K562 (cell line): ENCODE measurements at regions not wholly inside any gene's neighbourhood (a gene's known extent, or its start where the extent isn't known, plus 50 kb on each side); places are given as distances from the start of the nearest gene placed in this dataset.

Experiments
- ATAC-seq: fragments of 200-7000 bp; cut with Tn5 transposase; 3 replicates; pipeline ENCODE4 v1.9.1; 2020; ENCODE audit warnings: moderate library complexity
- BruUV-seq: library from RNA; stranded (reverse); fragments of 400-500 nt; replicated peaks from 2 replicates; lab custom pipeline; 2021; lab: Mats Ljungman, UMichigan
- CTCF ChIA-PET: fragments of 300-600 bp; formaldehyde crosslinking; extraction: SDS; loops from one replicate; lab custom pipeline; 2021; ENCODE audit warnings: low intra/inter-chr PET ratio; lab: Yijun Ruan, JAX
- POLR2A ChIA-PET: fragments of 300-600, 350-650 bp; sonication (Branson Sonifier 250); formaldehyde crosslinking; extraction: SDS; loops from one replicate; lab custom pipeline; 2021; ENCODE audit warnings: antibody characterized with exemption, inconsistent platforms; lab: Yijun Ruan, JAX
- DNase-seq, 4 experiments: peaks; one replicate each; pipeline versions ENCODE4 v3.0.0 to v3.0.0-alpha.2; 2011 to 2018; ENCODE audit warnings: low spot score in 3 of 4, mixed read lengths in 3 of 4; ENCODE audit errors: extremely low read depth in 1 of 4
- FAIRE-seq: peaks from 2 replicates; lab custom pipeline; 2011; peaks lifted over from hg19 to GRCh38; lab: Jason Lieb, UNC
- H2AFZ ChIP-seq: 2 replicates; pipeline ENCODE4 v1.6.0; 2011; ENCODE audit warnings: low read depth, low read length, control low read depth, inconsistent platforms
- H3K27ac ChIP-seq: fragments of 200-600 bp; 3 replicates; pipeline ENCODE4 v1.8.0; 2011; ENCODE audit warnings: low read depth, mild to moderate bottlenecking, control low read depth, inconsistent platforms, low read length, moderate library complexity, mixed read lengths; ENCODE audit errors: extremely low read depth
- H3K27me3 ChIP-seq, 2 experiments: fragments of 300-600 bp in 1 of 2; 2 replicates in 1 of 2; 3 replicates in 1 of 2; pipeline versions ENCODE4 v1.6.0 to v1.8.0; 2011; ENCODE audit warnings: inconsistent platforms in 2 of 2, low read length in 2 of 2, mild to moderate bottlenecking in 1 of 2, mixed read lengths in 1 of 2, moderate library complexity in 1 of 2; ENCODE audit not compliant: control insufficient read depth in 2 of 2, insufficient read depth in 2 of 2
- H3K36me3 ChIP-seq: fragments of 300-600 bp; 3 replicates; pipeline ENCODE4 v1.8.0; 2011; ENCODE audit warnings: mild to moderate bottlenecking, low read length, inconsistent platforms; ENCODE audit not compliant: control insufficient read depth, insufficient read depth
- H3K4me1 ChIP-seq, 2 experiments: fragments of 200-600 bp in 1 of 2; replicated peaks in 1 of 2; 2 replicates in 1 of 2; 3 replicates in 1 of 2; pipeline versions ENCODE4 v1.5.1 to v1.8.0; 2011; ENCODE audit warnings: inconsistent platforms in 2 of 2, low read length in 2 of 2, mild to moderate bottlenecking in 1 of 2, mixed read lengths in 1 of 2, moderate library complexity in 1 of 2; ENCODE audit not compliant: control insufficient read depth in 2 of 2, insufficient read depth in 2 of 2
- H3K4me2 ChIP-seq: 2 replicates; pipeline ENCODE4 v1.6.1; 2011; ENCODE audit warnings: low read length, control low read depth, inconsistent platforms, mixed read lengths; ENCODE audit not compliant: insufficient read depth
- H3K4me3 ChIP-seq: fragments of 200-600 bp; sonication (generic), shearing (Covaris generic); 2 replicates; pipeline ENCODE4 v1.5.1; 2016; ENCODE audit warnings: control low read depth, inconsistent platforms
- H3K79me2 ChIP-seq: fragments of 200-600 bp; 3 replicates; pipeline ENCODE4 v1.8.0; 2011; ENCODE audit warnings: low read length, inconsistent platforms; ENCODE audit not compliant: control insufficient read depth, insufficient read depth
- H3K9ac ChIP-seq, 2 experiments: 2 replicates each; pipeline versions ENCODE4 v1.6.0 to v1.6.1; 2011; ENCODE audit warnings: low read depth in 2 of 2, low read length in 2 of 2, control low read depth in 1 of 2, inconsistent platforms in 1 of 2, mild to moderate bottlenecking in 1 of 2, mixed read lengths in 1 of 2; ENCODE audit not compliant: insufficient read depth in 1 of 2
- H3K9me1 ChIP-seq: one replicate; pipeline ENCODE4 v1.6.0; 2011; ENCODE audit warnings: inconsistent platforms, mild to moderate bottlenecking, low read length, moderate library complexity; ENCODE audit not compliant: control insufficient read depth, insufficient read depth
- H3K9me3 ChIP-seq: replicated peaks from 2 replicates; pipeline ENCODE4 v1.5.1; 2011; ENCODE audit warnings: low read depth, low read length, inconsistent platforms; ENCODE audit not compliant: control insufficient read depth, insufficient read depth
- H4K20me1 ChIP-seq: replicated peaks from 2 replicates; pipeline ENCODE4 v1.6.1; 2011; ENCODE audit warnings: low read length, inconsistent platforms, mixed read lengths; ENCODE audit not compliant: control insufficient read depth, insufficient read depth
- FOXJ2 ChIP-seq: fragments of 200-800 bp; sonication (Bioruptor generic); IDR thresholded peaks from 2 replicates; pipeline ENCODE4 v1.6.1; 2016; ENCODE audit warnings: missing genetic modification characterization, missing compliant biosample characterization
- KLF13 ChIP-seq: fragments of 450-650 bp; IDR thresholded peaks from 2 replicates; pipeline ENCODE4 v1.6.1; 2016; ENCODE audit warnings: missing genetic modification characterization, low read depth, mild to moderate bottlenecking, missing compliant biosample characterization, moderate library complexity, borderline replicate concordance
- MTA2 ChIP-seq: fragments of 450-650 bp; IDR thresholded peaks from 2 replicates; pipeline ENCODE4 v1.6.1; 2016; ENCODE audit warnings: low read depth
- NFRKB ChIP-seq: fragments of 450-650 bp; IDR thresholded peaks from 2 replicates; pipeline ENCODE4 v1.6.1; 2016; ENCODE audit warnings: low read depth
- PCBP2 ChIP-seq: fragments of 200-400 bp; formaldehyde crosslinking; IDR thresholded peaks from 2 replicates; pipeline ENCODE4 v1.6.1; 2018; ENCODE audit warnings: low read length, low read depth, mild to moderate bottlenecking, moderate library complexity; ENCODE audit not compliant: poor library complexity, severe bottlenecking
- SMAD2 ChIP-seq: fragments of 150-350 bp; IDR thresholded peaks from 2 replicates; pipeline ENCODE4 v1.6.1; 2014; ENCODE audit warnings: low read depth, mild to moderate bottlenecking, low read length
- ZNF143 ChIP-seq: sonication (generic); formaldehyde crosslinking; IDR thresholded peaks from 2 replicates; pipeline ENCODE4 v1.9.0; 2022; ENCODE audit warnings: mild to moderate bottlenecking, missing genetic modification reagents
- ZNF197 ChIP-seq: fragments of 200-800 bp; sonication (Bioruptor generic); IDR thresholded peaks from 2 replicates; pipeline ENCODE4 v1.6.1; 2016; ENCODE audit warnings: low read depth, missing genetic modification characterization, missing compliant biosample characterization
- ZNF384 ChIP-seq: IDR thresholded peaks from 2 replicates; pipeline ENCODE4 v1.6.1; 2012; ENCODE audit warnings: low read depth, low read length, improper control_type of control experiment
- WGBS: fragments of 100-300 bp; shearing (Covaris generic); methylation state at CpG from one replicate; pipeline ENCODE4 v1.1.6; 2016; ENCODE audit warnings: low coverage, mixed read lengths; ENCODE audit not compliant: insufficient coverage; ENCODE audit errors: missing lambda C conversion rate; 5-methylcytosine and 5-hydroxymethylcytosine counted together
- in situ Hi-C: fragments of 300-500 bp; cut with MboI; formaldehyde crosslinking; loops from 4 replicates; pipeline ENCODE4 v1.15.0; 2018; ENCODE audit warnings: inconsistent platforms, mixed read lengths
- intact Hi-C: fragments of 100-400 bp; cut with micrococcal nuclease; formaldehyde crosslinking; loops from 2 replicates; pipeline ENCODE4 v1.14.2; 2022
- TF ChIP-seq, protein P1 (sequence below): fragments of 450-650 bp; formaldehyde crosslinking; IDR thresholded peaks from 2 replicates; pipeline ENCODE4 v1.4.0; 2020; ENCODE audit warnings: mild to moderate bottlenecking
- TF ChIP-seq, protein P2 (sequence below): fragments of 450-650 bp; IDR thresholded peaks from 2 replicates; pipeline ENCODE4 v1.7.1; 2018; ENCODE audit warnings: mild to moderate bottlenecking, low read depth; ENCODE audit not compliant: partially characterized antibody
- TF ChIP-seq, protein P3 (sequence below): IDR thresholded peaks from 3 replicates; pipeline ENCODE4 v1.6.1; 2011; ENCODE audit warnings: borderline replicate concordance, mild to moderate bottlenecking; ENCODE audit not compliant: insufficient read length, insufficient read depth

DNA sequence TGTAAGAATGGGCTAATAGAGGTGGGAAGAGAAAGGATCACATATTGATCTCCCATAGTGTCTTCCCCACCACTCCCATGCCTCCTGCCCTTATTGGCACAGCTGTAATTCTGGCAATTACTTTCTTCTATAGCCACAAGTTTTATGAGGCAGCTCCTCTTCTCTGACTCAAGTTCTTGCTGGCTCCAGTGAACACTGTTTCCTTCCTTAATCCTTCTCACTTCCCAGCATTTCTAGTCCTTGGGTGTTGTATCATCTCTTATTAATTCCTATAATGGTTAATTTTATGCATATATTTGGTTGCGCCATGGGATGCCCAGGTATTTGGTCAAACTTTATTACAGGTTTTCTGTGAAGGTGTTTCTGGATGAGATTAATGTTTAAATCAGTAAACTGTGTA lies 103.3 kb downstream of the MRPL39 start:
- WGBS, result 0% methylated on average over 1 of the region's 1 CpG
- CTCF ChIA-PET, result no interaction called here
- no peak overlapping the region for H3K4me3 ChIP-seq
- H3K9ac ChIP-seq, result no peak overlapping the region
- POLR2A ChIA-PET, result no interaction called here
- H3K4me1 ChIP-seq, result no peaks in the 10 kb centered on the region
- H3K27me3 ChIP-seq, result no peaks in the 10 kb centered on the region
- intact Hi-C loops, result no loop called here
- FAIRE-seq, result no peak
- H3K9me3 ChIP-seq, result no peaks in the 10 kb centered on the region
- DNase-seq, result no peak
- in situ Hi-C loops, result no loop called here
- no peak for ATAC-seq
- no peak overlapping the region for H3K4me2 ChIP-seq
- no peaks in the 10 kb centered on the region for H3K9me1 ChIP-seq
- no peaks in the 10 kb centered on the region for H4K20me1 ChIP-seq
- H3K79me2 ChIP-seq, result no peaks in the 10 kb centered on the region
- H2AFZ ChIP-seq, result no peak overlapping the region
- no peaks in the 10 kb centered on the region for H3K36me3 ChIP-seq
- no peak overlapping the region for H3K27ac ChIP-seq
- BruUV-seq, result no TSS peak
- TF ChIP-seq, protein P1, sequence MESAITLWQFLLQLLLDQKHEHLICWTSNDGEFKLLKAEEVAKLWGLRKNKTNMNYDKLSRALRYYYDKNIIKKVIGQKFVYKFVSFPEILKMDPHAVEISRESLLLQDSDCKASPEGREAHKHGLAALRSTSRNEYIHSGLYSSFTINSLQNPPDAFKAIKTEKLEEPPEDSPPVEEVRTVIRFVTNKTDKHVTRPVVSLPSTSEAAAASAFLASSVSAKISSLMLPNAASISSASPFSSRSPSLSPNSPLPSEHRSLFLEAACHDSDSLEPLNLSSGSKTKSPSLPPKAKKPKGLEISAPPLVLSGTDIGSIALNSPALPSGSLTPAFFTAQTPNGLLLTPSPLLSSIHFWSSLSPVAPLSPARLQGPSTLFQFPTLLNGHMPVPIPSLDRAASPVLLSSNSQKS (CRISPR knock-in tag), result no peak
- TF ChIP-seq NFRKB (no peak), ZNF384 (no peak), SMAD2 (no peak), ZNF197 (no peak), FOXJ2 (no peak), PCBP2 (no peak), MTA2 (no peak), ZNF143 (no peak), KLF13 (no peak)
- TF ChIP-seq, protein P2, sequence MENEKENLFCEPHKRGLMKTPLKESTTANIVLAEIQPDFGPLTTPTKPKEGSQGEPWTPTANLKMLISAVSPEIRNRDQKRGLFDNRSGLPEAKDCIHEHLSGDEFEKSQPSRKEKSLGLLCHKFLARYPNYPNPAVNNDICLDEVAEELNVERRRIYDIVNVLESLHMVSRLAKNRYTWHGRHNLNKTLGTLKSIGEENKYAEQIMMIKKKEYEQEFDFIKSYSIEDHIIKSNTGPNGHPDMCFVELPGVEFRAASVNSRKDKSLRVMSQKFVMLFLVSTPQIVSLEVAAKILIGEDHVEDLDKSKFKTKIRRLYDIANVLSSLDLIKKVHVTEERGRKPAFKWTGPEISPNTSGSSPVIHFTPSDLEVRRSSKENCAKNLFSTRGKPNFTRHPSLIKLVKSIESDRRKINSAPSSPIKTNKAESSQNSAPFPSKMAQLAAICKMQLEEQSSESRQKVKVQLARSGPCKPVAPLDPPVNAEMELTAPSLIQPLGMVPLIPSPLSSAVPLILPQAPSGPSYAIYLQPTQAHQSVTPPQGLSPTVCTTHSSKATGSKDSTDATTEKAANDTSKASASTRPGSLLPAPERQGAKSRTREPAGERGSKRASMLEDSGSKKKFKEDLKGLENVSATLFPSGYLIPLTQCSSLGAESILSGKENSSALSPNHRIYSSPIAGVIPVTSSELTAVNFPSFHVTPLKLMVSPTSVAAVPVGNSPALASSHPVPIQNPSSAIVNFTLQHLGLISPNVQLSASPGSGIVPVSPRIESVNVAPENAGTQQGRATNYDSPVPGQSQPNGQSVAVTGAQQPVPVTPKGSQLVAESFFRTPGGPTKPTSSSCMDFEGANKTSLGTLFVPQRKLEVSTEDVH, result no peak
- TF ChIP-seq, protein P3, sequence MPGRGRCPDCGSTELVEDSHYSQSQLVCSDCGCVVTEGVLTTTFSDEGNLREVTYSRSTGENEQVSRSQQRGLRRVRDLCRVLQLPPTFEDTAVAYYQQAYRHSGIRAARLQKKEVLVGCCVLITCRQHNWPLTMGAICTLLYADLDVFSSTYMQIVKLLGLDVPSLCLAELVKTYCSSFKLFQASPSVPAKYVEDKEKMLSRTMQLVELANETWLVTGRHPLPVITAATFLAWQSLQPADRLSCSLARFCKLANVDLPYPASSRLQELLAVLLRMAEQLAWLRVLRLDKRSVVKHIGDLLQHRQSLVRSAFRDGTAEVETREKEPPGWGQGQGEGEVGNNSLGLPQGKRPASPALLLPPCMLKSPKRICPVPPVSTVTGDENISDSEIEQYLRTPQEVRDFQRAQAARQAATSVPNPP, result no peak
